RWPE1 (cell line): ENCODE measurements at regions not wholly inside any gene's neighbourhood (a gene's known extent, or its start where the extent isn't known, plus 50 kb on each side); places are given as distances from the start of the nearest gene placed in this dataset.
"Not testable (repeated sequence)": the region's sequence is repeated elsewhere in the genome, so short reads cannot be mapped to it uniquely, and the experiment has no call there.

Source experiments
- CTCF ChIA-PET: fragments of 350-600 bp; sonication (Branson Sonifier 250); formaldehyde crosslinking; extraction: SDS; loops from one replicate; lab custom pipeline; 2021; lab: Yijun Ruan, JAX
- POLR2A ChIA-PET: fragments of 400-600 bp; formaldehyde crosslinking; extraction: SDS; loops from one replicate; lab custom pipeline; 2020; ENCODE audit warnings: antibody characterized with exemption; ENCODE audit not compliant: low non-redundant PET; lab: Yijun Ruan, JAX
- DNase-seq: peaks from one replicate; pipeline ENCODE4 v3.0.0; 2012; ENCODE audit warnings: low spot score
- H3K27ac ChIP-seq: fragments of 450-650 bp; 2 replicates; pipeline ENCODE4 v1.5.1; 2017
- TF ChIP-seq, protein P1 (sequence below): fragments of 450-650 bp; conservative IDR thresholded peaks from 2 replicates; pipeline ENCODE4 v1.5.1; 2017; ENCODE audit warnings: low read depth, mild to moderate bottlenecking

DNA sequence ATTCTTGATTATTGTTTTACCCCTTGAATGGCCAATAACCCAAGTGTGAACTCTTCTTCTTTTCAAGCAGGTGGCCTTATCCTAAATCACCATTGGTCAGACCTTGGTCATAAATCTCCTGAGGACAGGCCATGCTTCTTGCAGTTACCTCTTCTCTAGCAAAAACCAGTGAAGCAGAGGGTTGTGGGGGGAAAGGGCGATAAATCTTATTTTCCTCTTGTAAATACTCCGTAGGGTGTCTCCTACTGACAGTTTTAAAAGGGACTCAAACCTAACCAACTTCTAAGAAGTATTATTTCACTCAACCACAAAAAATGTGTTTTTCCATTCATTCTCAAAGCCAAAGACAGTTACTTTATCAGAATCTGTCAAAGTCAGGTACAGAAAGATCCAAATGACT, 168.1 kb upstream of the RMP24 start:
- H3K27ac ChIP-seq: no peak overlapping the region
- no peak for DNase-seq
- TF ChIP-seq, protein P1, sequence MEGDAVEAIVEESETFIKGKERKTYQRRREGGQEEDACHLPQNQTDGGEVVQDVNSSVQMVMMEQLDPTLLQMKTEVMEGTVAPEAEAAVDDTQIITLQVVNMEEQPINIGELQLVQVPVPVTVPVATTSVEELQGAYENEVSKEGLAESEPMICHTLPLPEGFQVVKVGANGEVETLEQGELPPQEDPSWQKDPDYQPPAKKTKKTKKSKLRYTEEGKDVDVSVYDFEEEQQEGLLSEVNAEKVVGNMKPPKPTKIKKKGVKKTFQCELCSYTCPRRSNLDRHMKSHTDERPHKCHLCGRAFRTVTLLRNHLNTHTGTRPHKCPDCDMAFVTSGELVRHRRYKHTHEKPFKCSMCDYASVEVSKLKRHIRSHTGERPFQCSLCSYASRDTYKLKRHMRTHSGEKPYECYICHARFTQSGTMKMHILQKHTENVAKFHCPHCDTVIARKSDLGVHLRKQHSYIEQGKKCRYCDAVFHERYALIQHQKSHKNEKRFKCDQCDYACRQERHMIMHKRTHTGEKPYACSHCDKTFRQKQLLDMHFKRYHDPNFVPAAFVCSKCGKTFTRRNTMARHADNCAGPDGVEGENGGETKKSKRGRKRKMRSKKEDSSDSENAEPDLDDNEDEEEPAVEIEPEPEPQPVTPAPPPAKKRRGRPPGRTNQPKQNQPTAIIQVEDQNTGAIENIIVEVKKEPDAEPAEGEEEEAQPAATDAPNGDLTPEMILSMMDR: no peak
- ChIA-PET POLR2A (no interaction called here), CTCF (no interaction called here)

DNA sequence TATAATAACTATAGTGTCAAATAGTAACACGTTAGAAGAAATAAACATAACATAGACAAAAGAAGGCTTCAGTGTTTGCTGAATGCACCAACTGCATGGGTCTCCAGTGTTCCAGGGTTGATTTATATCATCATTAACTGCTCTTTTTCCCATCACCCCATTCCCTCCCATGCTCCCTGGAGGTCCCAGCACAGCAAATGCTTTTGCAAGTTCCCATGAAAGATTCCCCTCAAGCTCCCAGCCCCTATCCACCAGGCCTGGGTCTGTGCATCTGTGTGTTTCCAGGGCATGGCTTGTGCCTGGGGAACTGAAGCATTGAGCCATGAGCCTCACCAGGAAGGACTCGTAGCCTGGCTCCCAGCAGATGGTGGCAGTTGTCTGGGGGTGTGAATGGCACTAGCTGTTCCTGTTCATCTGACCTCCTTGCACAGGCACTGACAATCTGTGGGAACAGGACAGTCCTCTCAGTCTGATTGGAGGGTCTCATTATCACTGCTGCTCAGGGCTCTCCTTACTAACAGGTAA, 164.6 kb upstream of the RMP24 start:
- no peak overlapping the region for H3K27ac ChIP-seq
- DNase-seq: no peak
- CTCF ChIA-PET: no interaction called here
- POLR2A ChIA-PET: no interaction called here
- TF ChIP-seq, protein P1: no peak

DNA sequence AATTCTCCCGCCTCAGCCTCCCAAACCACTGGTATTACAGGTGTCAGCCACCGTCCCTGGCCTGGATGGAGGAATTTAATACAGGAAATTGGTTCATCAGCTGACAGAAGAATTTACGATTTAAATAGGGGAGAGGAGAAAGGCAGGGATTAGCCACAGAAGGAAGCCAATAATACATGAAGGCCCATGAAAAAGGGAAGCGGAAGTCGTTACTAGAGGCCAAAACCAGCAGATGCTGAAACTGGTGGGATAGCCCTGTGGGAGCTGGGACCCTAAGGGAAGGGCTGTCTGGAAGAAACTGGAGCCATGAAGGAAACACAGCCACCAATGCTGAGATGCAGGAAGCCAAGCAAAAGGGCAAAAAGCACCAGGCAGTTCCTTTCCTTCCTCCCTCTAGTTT, 163.7 kb upstream of the RMP24 start:
- TF ChIP-seq, protein P1: no peak
- DNase-seq: no peak
- ChIA-PET CTCF (no interaction called here), POLR2A (no interaction called here)
- H3K27ac ChIP-seq: no peak overlapping the region

DNA sequence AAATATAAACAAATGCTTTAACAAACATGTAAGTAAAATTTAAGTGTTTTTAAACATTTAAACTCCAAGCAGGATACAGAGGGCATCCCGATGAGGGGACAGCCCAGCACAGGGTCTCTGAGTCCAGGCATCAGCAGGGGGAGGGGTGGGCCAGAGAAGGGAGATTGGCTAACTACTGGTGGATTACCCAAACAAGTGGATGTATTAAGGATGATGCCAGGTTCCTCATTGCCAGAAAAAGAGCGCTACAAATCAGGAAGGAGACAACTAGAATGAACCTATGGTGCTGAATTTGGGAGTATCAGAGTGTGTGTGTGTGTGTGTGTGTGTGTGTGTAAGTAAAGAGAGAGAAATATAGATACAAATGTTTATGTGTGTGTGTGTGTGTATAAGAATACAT, 162.0 kb upstream of the RMP24 start:
- ChIA-PET POLR2A (no interaction called here), CTCF (no interaction called here)
- TF ChIP-seq, protein P1: no peak
- no peak for DNase-seq
- no peak overlapping the region for H3K27ac ChIP-seq

DNA sequence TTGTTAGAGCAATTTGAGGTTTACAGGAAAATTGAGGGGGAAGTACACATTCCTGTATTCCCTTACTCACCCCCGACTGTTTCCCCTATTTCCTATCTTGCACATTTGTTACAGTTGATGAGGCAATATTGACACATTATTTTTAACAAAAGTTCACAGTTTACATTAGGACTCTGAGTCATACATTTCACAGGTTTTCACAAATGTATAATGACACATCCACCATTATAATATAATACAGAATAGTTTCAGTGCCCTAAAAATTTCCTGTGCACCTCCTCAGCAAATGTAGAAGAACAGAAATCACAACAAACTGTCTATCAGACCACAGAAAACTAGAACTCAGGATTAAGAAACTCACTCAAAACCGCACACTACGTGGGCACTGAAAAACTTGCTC, 160.6 kb upstream of the RMP24 start:
- ChIA-PET POLR2A (no interaction called here), CTCF (no interaction called here)
- no peak overlapping the region for H3K27ac ChIP-seq
- DNase-seq: peak; percentile 29
- TF ChIP-seq, protein P1: no peak

DNA sequence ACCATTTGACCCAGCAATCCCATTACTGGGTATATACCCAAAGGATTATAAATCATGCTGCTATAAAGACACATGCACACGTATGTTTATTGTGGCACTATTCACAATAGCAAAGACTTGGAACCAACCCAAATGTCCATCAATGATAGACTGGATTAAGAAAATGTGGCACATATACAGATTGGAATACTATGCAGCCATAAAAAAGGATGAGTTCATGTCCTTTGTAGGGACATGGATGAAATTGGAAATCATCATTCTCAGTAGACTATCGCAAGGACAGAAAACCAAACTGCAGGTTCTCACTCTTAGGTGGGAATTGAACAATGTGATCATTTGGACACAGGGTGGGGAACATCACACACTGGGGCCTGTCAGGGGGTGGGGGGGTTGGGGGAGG, 157.5 kb upstream of the RMP24 start:
- POLR2A ChIA-PET, H3K27ac ChIP-seq, DNase-seq, CTCF ChIA-PET: not testable (repeated sequence)

DNA sequence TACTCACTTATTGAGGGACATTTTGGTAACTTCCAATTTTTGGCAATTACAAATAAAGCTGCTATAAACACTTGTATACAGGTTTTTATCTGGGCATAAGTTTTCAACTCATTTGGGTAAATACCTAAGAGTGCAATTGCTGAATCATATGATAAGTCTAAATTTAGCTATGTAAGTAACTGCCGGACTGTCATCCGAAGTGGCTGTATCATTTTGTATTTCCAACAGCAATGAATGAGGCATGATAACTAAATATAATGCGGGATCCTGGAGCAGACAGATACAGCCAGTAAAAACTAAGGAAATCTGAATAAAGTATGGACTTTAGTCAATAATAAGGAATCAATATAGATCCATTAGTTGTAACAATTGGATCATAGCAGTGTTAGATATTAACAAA, 156.5 kb upstream of the RMP24 start:
- TF ChIP-seq, protein P1: no peak
- no peak for DNase-seq
- CTCF ChIA-PET: no interaction called here
- no peak overlapping the region for H3K27ac ChIP-seq
- POLR2A ChIA-PET: no interaction called here
